ENCODE measurements at regions not wholly inside any gene's neighbourhood (a gene's known extent, or its start where the extent isn't known, plus 50 kb on each side); places are given as distances from the start of the nearest gene placed in this dataset.

- H3K27ac ChIP-seq, result no peak overlapping the region
- no peak for TF ChIP-seq CTCF (conservative IDR thresholded peaks at IDR 0.05)
- no peak for TF ChIP-seq ZFX (IDR thresholded peaks at IDR 0.05)
These were observed 67.1 kb upstream of the SSBP2 start for GRCh38 chr5:81817980-81818379.

DNA sequence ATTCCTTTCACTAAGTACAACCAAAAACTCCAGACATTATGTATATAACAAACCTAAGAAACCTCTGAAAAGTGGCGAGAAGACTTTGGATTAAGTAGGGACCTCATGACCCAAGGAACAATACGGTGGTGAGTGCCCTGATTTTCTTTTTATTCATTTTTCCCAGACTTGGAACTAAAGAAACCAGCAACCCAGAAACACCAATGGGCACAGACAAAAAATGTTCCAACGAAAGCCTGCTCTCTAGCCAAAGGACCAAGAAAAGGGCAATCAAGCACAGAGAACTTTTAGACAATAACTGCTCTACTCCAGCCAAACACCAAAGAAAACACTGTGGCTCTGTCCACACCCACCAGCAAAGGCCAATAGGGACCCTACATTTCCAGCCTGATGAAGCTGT, 66.2 kb upstream of the SSBP2 start:
- H3K27ac ChIP-seq, result no peak overlapping the region
- TF ChIP-seq ZFX (IDR thresholded peaks at IDR 0.05), result no peak
- no peak for TF ChIP-seq CTCF (conservative IDR thresholded peaks at IDR 0.05)

DNA sequence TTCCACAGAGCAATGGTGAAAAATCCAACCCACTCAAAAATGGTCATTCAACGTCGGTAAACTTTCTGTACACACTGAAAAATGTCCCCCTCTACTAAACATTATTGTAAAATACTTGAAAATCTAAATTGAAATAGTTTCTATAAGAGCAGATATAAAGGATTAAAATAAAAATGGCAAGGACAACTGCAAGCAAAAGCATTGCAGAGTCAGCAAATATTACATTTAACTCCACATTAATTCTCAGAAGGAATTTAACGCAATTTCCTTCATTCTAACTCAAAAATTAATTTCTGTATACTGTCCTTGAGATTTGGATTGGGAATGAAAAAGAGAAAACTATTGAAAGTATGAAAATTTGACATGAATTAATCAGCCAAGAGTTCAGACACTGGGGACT, 64.4 kb upstream of the SSBP2 start:
- no peak for TF ChIP-seq CTCF (conservative IDR thresholded peaks at IDR 0.05)
- TF ChIP-seq ZFX (IDR thresholded peaks at IDR 0.05), result no peak
- no peak overlapping the region for H3K27ac ChIP-seq

DNA sequence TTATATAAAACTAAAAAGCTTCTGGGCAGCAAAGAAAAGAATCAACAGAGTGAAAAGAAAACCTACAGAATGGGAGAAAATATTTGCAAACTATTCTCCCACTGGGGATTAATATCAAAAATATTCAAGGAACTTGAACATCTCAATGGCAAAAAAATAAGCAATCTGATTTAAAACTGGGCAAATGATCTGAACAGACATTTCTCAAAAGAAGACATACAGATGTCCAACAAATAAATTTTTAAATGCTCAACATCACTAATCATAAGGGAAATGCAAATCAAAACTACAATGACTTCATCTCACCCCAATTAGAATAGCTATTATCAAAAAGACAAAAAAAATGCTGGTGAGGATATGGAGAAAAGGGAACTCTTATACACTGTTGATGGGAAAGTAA, 57.2 kb upstream of the SSBP2 start:
- H3K27ac ChIP-seq, result no peak overlapping the region
- no peak for TF ChIP-seq ZFX (IDR thresholded peaks at IDR 0.05)
- TF ChIP-seq CTCF (conservative IDR thresholded peaks at IDR 0.05), result no peak

- H3K27ac ChIP-seq, result no peak overlapping the region
- TF ChIP-seq CTCF (conservative IDR thresholded peaks at IDR 0.05), result no peak
- TF ChIP-seq ZFX (IDR thresholded peaks at IDR 0.05), result no peak
These were observed 54.2 kb upstream of the SSBP2 start for GRCh38 chr5:81805086-81805485.

DNA sequence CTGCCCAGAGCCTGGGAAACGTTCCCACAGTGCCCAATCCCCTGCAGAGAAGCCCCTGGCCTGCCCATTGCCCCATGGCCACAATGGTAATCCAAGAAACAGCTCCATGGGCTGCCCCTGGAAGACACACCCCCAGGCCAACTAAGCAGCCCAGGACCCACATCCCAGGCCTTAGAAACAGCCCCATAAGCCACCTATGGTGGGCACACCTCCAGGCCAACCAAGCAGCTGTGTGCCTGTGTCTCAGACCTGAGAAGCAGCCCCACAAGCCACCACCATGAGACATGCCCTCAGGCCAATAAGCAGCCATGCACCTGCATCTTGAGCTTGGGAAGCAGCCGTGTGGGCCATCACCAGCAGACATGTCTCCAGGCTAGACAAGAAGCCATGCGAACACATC, 52.9 kb upstream of the SSBP2 start:
- TF ChIP-seq CTCF (conservative IDR thresholded peaks at IDR 0.05) (no peak), ZFX (IDR thresholded peaks at IDR 0.05) (no peak)
- H3K27ac ChIP-seq, result no peak overlapping the region

- TF ChIP-seq ZFX (IDR thresholded peaks at IDR 0.05) (no peak), CTCF (conservative IDR thresholded peaks at IDR 0.05) (no peak)
- no peak overlapping the region for H3K27ac ChIP-seq
These were observed 51.7 kb upstream of the SSBP2 start for GRCh38 chr5:81802625-81803024.

Data from C4-2B (cell line).